KOPT-K1 (cell line): ENCODE measurements at regions not wholly inside any gene's neighbourhood (a gene's known extent, or its start where the extent isn't known, plus 50 kb on each side); places are given as distances from the start of the nearest gene placed in this dataset.
A peak's percentile ranks its signal among the peaks of the same experiment; 100 is the strongest.
"Not testable (repeated sequence)": the region's sequence is repeated elsewhere in the genome, so short reads cannot be mapped to it uniquely, and the experiment has no call there.

Source experiments
- H3K27ac ChIP-seq: fragments of 200-600 bp; sonication (generic); 2 replicates; pipeline ENCODE4 v1.5.1; 2016; ENCODE audit warnings: antibody characterized with exemption, mild to moderate bottlenecking, low read depth, low read length; ENCODE audit not compliant: poor library complexity, severe bottlenecking
- H3K36me3 ChIP-seq: fragments of 200-600 bp; sonication (generic); 2 replicates; pipeline ENCODE4 v1.5.1; 2017; ENCODE audit warnings: antibody characterized with exemption, mild to moderate bottlenecking, low read length, moderate library complexity; ENCODE audit not compliant: insufficient read depth
- H3K9me3 ChIP-seq: fragments of 200-600 bp; sonication (generic); 2 replicates; pipeline ENCODE4 v1.5.1; 2017; ENCODE audit warnings: antibody characterized with exemption, low read length, mild to moderate bottlenecking; ENCODE audit not compliant: insufficient read depth, poor library complexity, severe bottlenecking

GRCh38 chr4:79661196-79661595 is 253.2 kb upstream of the GK2 start:
- Histone ChIP-seq H3K27ac (no peak overlapping the region), H3K36me3 (no peaks in the 10 kb centered on the region), H3K9me3 (peaks cover 34% of the 10 kb centered on the region)

- H3K9me3 ChIP-seq: peaks cover 34% of the 10 kb centered on the region
- not testable (repeated sequence) for H3K36me3 ChIP-seq, H3K27ac ChIP-seq
Observed at GRCh38 chr4:79659308-79659870, 251.4 kb upstream of the GK2 start.

DNA sequence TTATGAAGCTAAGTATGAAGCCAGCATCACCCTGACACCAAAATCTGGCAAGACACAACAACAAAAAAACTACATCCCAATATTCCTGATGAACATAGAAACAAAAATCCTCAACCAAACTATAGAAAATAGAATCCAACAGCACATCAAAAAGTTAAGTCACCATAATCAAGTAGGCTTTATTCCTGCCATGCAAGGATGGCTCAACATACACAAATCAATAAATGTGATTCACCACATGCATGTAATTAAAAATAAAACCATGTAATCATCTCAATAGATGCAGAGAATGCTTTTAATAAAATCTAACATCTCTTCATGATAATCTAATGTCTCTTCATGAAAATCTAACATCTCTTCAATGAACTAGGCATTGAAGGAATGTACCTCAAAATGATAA is 249.4 kb upstream of the GK2 start:
- Histone ChIP-seq H3K9me3 (peaks cover 34% of the 10 kb centered on the region), H3K27ac (no peak overlapping the region), H3K36me3 (no peaks in the 10 kb centered on the region)

GRCh38 chr4:79653871-79654270 is 245.8 kb upstream of the GK2 start:
- H3K36me3 ChIP-seq: no peaks in the 10 kb centered on the region
- no peak overlapping the region for H3K27ac ChIP-seq
- peaks cover 16% of the 10 kb centered on the region for H3K9me3 ChIP-seq

DNA sequence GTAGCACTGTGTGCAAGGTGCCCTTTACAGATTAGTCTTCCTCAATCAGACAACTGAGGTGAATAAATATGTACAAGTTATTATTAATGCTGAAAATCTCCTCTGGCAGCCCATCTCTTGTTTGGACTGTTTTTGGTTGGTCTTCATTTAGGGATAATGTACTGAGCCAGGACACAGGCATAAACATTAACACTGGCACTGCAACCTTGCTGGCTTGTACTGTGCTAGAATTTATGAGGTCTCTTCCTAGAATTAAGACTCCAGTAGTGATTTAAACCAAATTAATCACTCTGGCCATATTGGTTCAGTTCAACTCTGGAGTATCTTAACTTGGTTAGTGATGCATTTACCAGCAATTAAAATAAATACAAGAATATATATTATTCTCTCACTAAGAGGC is 244.7 kb upstream of the GK2 start:
- Histone ChIP-seq H3K9me3 (peaks cover 6% of the 10 kb centered on the region), H3K36me3 (no peaks in the 10 kb centered on the region), H3K27ac (no peak overlapping the region)

DNA sequence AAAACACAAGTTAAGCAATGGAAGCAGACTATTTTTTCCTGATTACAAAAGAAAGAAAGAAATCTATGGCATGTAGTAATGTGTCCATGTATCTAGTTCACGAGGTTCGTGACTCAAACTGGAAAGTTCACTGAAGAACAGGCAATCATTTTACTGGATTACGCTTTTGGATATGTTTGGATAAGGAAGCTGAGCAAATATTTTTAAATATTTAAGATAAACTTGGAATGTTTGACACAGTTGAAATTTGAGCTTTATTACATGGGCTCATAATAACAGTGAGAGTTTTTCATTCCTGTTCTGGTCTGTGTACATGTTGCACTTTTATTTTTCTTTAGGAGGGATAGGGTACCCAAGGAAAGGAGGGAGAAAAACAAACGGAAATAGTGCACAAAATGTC is 244.2 kb upstream of the GK2 start:
- no peak overlapping the region for H3K27ac ChIP-seq
- no peaks in the 10 kb centered on the region for H3K36me3 ChIP-seq
- peaks cover 1% of the 10 kb centered on the region for H3K9me3 ChIP-seq

DNA sequence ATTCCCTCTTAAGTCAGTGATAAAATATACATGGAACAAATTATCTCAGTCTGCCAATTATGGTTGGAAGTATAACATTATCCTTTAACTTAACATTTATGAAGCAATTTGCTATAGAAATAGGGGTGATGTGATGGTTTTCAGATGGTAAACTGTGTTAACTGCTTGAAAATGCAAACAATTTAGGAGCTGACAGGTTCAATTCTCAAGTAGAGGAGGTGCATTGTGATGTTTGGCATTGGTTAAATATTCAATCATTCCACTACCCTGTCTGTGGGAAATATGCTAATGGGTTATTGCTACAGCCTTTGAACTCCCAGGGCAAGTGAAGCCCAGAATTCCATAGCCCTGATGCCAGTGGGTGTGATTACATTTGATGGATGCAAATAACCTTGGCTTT is 243.4 kb upstream of the GK2 start:
- no peak overlapping the region for H3K27ac ChIP-seq
- no peaks in the 10 kb centered on the region for H3K36me3 ChIP-seq
- no peaks in the 10 kb centered on the region for H3K9me3 ChIP-seq

GRCh38 chr4:79650794-79651431 is 242.9 kb upstream of the GK2 start:
- Histone ChIP-seq H3K9me3 (no peaks in the 10 kb centered on the region), H3K27ac (no peak overlapping the region), H3K36me3 (no peaks in the 10 kb centered on the region)

DNA sequence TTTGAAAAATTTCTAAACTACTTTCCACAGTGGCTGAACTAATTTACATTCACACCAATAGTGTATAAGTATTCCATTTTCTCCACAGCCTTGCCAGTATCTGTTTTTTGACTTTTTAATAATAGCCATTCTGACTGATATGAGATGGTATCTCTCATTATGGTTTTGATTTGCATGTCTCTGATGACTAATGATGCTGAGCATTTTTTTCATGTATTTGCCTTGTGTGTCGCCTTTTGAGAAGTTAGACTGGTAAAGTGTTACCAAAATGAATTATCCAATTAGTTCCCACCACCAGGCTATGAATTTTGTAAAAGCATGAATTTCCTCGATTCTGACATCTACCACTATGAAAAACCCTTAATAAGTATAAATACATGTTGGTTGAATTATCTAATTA is 242.2 kb upstream of the GK2 start:
- Histone ChIP-seq H3K27ac (no peak overlapping the region), H3K9me3 (no peaks in the 10 kb centered on the region), H3K36me3 (no peaks in the 10 kb centered on the region)

- Histone ChIP-seq H3K27ac (no peak overlapping the region), H3K9me3 (no peaks in the 10 kb centered on the region), H3K36me3 (no peaks in the 10 kb centered on the region)
Observed at GRCh38 chr4:79645942-79646341, 237.9 kb upstream of the GK2 start.

DNA sequence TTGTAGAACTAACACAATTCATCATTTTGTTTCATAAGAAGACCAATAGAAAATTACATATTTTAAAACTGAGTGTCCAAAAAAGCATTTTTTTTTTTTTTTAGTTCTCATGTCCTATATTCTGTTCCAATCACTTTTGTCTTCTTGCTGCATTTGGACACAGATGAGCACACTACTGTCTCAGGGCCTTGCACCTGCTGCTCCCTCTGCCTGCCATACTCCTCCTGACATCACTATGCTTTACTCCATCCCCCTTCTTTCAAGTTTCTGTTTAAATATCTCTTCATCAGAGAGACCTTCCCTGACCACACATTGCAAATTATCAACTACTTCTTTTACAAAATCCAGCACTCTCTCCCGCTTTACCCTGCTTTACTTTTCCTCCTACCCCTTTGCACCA is 230.7 kb upstream of the GK2 start:
- Histone ChIP-seq H3K27ac (no peak overlapping the region), H3K9me3 (no peaks in the 10 kb centered on the region)

DNA sequence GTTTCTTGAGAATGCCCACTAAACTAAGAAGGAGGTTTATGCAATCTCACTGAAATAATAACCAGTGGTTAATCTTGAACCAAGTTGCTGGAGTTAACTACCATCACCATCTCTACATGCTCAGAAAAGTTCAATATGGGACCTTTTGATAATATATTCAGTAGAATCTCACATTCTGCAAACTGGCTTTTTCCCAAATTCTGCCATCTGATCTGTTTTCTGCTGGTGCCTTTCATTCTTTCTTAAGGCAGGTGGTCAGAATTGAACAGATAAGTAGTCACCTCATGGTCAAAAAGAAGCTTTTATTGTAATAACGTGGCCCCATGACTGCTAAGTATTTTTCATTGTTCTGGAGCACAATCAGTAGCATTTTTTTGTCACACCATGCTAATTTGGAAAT is 229.0 kb upstream of the GK2 start:
- Histone ChIP-seq H3K36me3 (no peaks in the 10 kb centered on the region), H3K9me3 (no peaks in the 10 kb centered on the region), H3K27ac (no peak overlapping the region)

More for the DNA sequence above, 230.7 kb upstream of the GK2 start:
- no peaks in the 10 kb centered on the region for H3K36me3 ChIP-seq

DNA sequence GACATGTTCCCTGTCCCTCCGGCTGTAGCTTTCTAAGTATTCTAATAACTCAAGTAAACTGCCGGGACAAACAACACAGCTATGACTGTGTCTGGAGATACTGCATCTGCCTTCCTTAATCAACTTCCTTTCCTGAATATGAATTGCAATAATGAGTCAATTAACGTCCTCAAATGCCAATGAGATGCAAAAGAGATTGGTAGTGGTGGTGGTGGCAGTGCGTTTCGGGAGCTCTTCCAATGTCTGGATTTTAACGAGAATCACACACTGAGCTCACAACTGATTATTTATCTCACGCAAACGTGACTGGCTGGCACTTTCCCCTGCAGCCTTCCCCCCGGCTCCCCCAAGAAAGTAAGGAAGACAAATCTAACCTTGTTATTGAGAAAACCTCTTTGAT is 226.1 kb upstream of the GK2 start:
- H3K9me3 ChIP-seq: no peaks in the 10 kb centered on the region
- no peaks in the 10 kb centered on the region for H3K36me3 ChIP-seq
- no peak overlapping the region for H3K27ac ChIP-seq

DNA sequence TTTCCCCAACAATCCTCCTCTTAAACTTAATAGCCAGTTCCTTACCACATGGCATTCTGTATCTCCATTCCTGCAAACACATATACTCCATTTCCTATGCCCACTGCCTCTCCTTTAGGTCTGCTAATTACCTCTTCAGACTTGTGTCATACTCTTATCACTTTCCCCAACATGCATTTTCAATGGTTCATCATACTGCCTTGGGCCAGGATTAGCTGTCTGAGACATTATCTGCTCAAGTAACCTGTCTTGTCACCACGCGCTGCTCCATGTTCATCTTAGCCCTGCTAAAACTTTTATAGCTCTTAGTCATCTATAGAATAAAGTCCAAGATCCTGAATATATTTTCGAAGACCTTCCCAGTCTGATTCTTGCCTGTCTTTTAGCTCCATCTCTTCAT is 224.1 kb upstream of the GK2 start:
- no peak overlapping the region for H3K27ac ChIP-seq
- H3K36me3 ChIP-seq: no peaks in the 10 kb centered on the region
- H3K9me3 ChIP-seq: no peaks in the 10 kb centered on the region

DNA sequence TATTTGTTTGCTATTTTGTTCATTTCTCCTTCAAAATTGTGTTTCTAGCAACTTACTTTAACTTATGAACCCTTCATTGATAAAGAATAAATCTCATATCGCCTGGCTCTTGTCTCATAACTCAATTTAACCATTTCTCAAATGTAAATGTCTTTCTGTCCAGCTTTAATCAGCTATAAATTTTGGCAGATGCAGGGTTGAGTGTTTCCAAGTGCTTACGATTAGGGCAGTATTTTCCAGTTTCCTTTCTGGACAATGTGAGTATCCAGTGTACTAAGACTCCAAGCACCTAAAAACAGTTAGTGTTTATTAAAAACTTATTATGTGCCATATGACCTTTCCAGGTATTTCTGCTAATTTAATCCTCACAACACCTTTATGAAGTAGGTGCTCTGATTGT is 218.6 kb upstream of the GK2 start:
- H3K9me3 ChIP-seq: no peaks in the 10 kb centered on the region
- peak overlapping the region; percentile 44 for H3K27ac ChIP-seq
- H3K36me3 ChIP-seq: no peaks in the 10 kb centered on the region

- H3K27ac ChIP-seq: peak overlapping the region; percentile 44
- H3K36me3 ChIP-seq: no peaks in the 10 kb centered on the region
- no peaks in the 10 kb centered on the region for H3K9me3 ChIP-seq
Observed at GRCh38 chr4:79626101-79626500, 218.1 kb upstream of the GK2 start.
